K562 (cell line): ENCODE measurements at regions not wholly inside any gene's neighbourhood (a gene's known extent, or its start where the extent isn't known, plus 50 kb on each side); places are given as distances from the start of the nearest gene placed in this dataset.

Experiments used
- ARHGAP35 ChIP-seq: fragments of 450-650 bp; IDR thresholded peaks from 2 replicates; pipeline ENCODE4 v1.6.1; 2018; ENCODE audit not compliant: partially characterized antibody
- BMI1 ChIP-seq: fragments of 150-350 bp; IDR thresholded peaks from 2 replicates; pipeline ENCODE4 v1.6.1; 2014; ENCODE audit warnings: low read length
- POLR2A ChIP-seq: fragments of 450-650 bp; conservative IDR thresholded peaks from 2 replicates; pipeline ENCODE4 v1.6.1; 2016
- TAF1 ChIP-seq: IDR thresholded peaks from 2 replicates; pipeline ENCODE4 v1.6.1; 2011; ENCODE audit warnings: mild to moderate bottlenecking, low read length, moderate library complexity; ENCODE audit not compliant: insufficient read depth, control insufficient read depth, severe bottlenecking; ENCODE audit errors: extremely low read depth
- TEAD2 ChIP-seq: fragments of 450-650 bp; IDR thresholded peaks from 2 replicates; pipeline ENCODE4 v1.6.1; 2016; ENCODE audit warnings: missing genetic modification characterization, control low read depth, missing compliant biosample characterization
- TF ChIP-seq, protein P1 (sequence below), 2 experiments: IDR thresholded peaks; 2 replicates each; pipeline ENCODE4 v1.6.1; 2011; ENCODE audit warnings: borderline replicate concordance in 1 of 2, control low read depth in 1 of 2, low read depth in 1 of 2, low read length in 1 of 2, mild to moderate bottlenecking in 1 of 2, mixed read lengths in 1 of 2, moderate library complexity in 1 of 2; ENCODE audit not compliant: insufficient read depth in 1 of 2, insufficient read length in 1 of 2, poor library complexity in 1 of 2, severe bottlenecking in 1 of 2; ENCODE audit errors: extremely low read depth in 1 of 2

DNA sequence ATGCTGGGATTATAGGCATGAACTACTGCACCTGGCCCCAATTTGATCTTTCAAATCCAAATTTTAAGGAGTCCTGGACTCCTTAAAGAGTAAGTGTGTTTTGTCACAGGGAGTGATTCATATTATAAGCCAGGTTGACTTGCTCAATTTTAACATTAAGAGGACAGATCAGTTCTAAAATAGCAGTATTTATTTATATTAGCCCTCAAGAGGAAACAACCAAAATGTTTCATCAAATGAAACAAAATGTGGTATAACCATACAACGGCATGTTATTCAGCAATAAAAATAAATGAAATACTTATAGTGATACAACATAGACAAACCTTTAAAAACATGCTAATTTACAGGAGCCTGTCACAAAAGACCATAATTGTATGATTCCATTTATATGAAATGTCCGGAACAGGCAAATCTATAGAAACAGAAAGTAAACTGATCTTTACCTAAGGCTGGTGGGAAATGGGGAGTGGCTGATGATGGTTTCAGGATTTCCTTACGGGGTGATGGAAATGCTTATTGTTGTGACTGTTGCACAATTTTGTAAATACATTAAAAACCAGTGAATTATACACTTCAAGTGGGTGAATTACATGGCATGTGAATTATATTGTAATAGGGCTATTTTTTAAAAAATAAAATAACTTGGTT is 637.4 kb downstream of the MMUT start:
- TF ChIP-seq ARHGAP35 (no peak), TEAD2 (tag) (no peak), BMI1 (no peak), POLR2A (no peak), TAF1 (no peak)
- TF ChIP-seq, protein P1, sequence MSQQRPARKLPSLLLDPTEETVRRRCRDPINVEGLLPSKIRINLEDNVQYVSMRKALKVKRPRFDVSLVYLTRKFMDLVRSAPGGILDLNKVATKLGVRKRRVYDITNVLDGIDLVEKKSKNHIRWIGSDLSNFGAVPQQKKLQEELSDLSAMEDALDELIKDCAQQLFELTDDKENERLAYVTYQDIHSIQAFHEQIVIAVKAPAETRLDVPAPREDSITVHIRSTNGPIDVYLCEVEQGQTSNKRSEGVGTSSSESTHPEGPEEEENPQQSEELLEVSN (IDR thresholded peaks at IDR 0.05; ENCODE audit: borderline replicate concordance in 1 of 2, extremely low read depth in 1 of 2, insufficient read depth in 1 of 2, insufficient read length in 1 of 2, low read depth in 1 of 2, low read length in 1 of 2, poor library complexity in 1 of 2, severe bottlenecking in 1 of 2), result no peak
